Keratinocyte (primary cell): ENCODE measurements at regions not wholly inside any gene's neighbourhood (a gene's known extent, or its start where the extent isn't known, plus 50 kb on each side); places are given as distances from the start of the nearest gene placed in this dataset.

Experiments used
- DNase-seq: peaks from one replicate; pipeline ENCODE4 v3.0.0-alpha.2; 2011; ENCODE audit warnings: low read depth, missing footprints, low spot score
- FAIRE-seq: peaks from 2 replicates; lab custom pipeline; 2011; peaks lifted over from hg19 to GRCh38; lab: Jason Lieb, UNC
- H2AFZ ChIP-seq: 2 replicates; pipeline ENCODE4 v1.6.0; 2012; ENCODE audit warnings: low read length, control low read depth, inconsistent platforms; ENCODE audit not compliant: control insufficient read depth
- H3K27ac ChIP-seq: 2 replicates; pipeline ENCODE4 v1.5.1; 2011; ENCODE audit warnings: low read length; ENCODE audit not compliant: control insufficient read depth, insufficient read depth
- H3K27me3 ChIP-seq: 3 replicates; pipeline ENCODE4 v1.6.0; 2011; ENCODE audit warnings: low read length; ENCODE audit not compliant: control insufficient read depth, insufficient read depth; ENCODE audit errors: extremely low read depth
- H3K36me3 ChIP-seq, 2 experiments: 2 replicates in 1 of 2; 3 replicates in 1 of 2; pipeline ENCODE4 v1.5.1; 2011; ENCODE audit warnings: low read length in 2 of 2, mild to moderate bottlenecking in 1 of 2; ENCODE audit not compliant: control insufficient read depth in 2 of 2, insufficient read depth in 2 of 2; ENCODE audit errors: extremely low read depth in 1 of 2
- H3K4me1 ChIP-seq: 3 replicates; pipeline ENCODE4 v1.5.1; 2011; ENCODE audit warnings: low read length; ENCODE audit not compliant: control insufficient read depth, insufficient read depth; ENCODE audit errors: extremely low read depth
- H3K4me2 ChIP-seq: 3 replicates; pipeline ENCODE4 v1.6.0; 2011; ENCODE audit warnings: low read depth, low read length; ENCODE audit not compliant: control insufficient read depth, insufficient read depth; ENCODE audit errors: extremely low read depth
- H3K4me3 ChIP-seq, 3 experiments: fragments of 200-600 bp in 1 of 3; sonication (generic) in 1 of 3; 2 replicates in 2 of 3; 3 replicates in 1 of 3; pipeline ENCODE4 v1.5.1; 2011 to 2016; ENCODE audit warnings: low read length in 3 of 3, mild to moderate bottlenecking in 3 of 3, control low read depth in 2 of 3, inconsistent platforms in 1 of 3, low read depth in 1 of 3, mixed read lengths in 1 of 3, mixed run types in 1 of 3, moderate library complexity in 1 of 3; ENCODE audit not compliant: control insufficient read depth in 2 of 3, insufficient read depth in 2 of 3; ENCODE audit errors: extremely low read depth in 1 of 3
- H3K79me2 ChIP-seq: 2 replicates; pipeline ENCODE4 v1.6.0; 2012; ENCODE audit warnings: low read length; ENCODE audit not compliant: control insufficient read depth, insufficient read depth
- H3K9ac ChIP-seq: 3 replicates; pipeline ENCODE4 v1.6.0; 2011; ENCODE audit warnings: low read length; ENCODE audit not compliant: control insufficient read depth, insufficient read depth; ENCODE audit errors: extremely low read depth
- H3K9me1 ChIP-seq: 3 replicates; pipeline ENCODE4 v1.6.0; 2011; ENCODE audit warnings: low read length; ENCODE audit not compliant: control insufficient read depth, insufficient read depth; ENCODE audit errors: extremely low read depth
- H3K9me3 ChIP-seq: 2 replicates; pipeline ENCODE4 v1.5.1; 2012; ENCODE audit warnings: low read depth, low read length; ENCODE audit not compliant: control insufficient read depth
- H4K20me1 ChIP-seq: 3 replicates; pipeline ENCODE4 v1.6.0; 2011; ENCODE audit warnings: low read length; ENCODE audit not compliant: control insufficient read depth, insufficient read depth; ENCODE audit errors: extremely low read depth
- EZH2 ChIP-seq: IDR thresholded peaks from one replicate; pipeline ENCODE4 v1.6.1; 2012; ENCODE audit warnings: inconsistent platforms, mild to moderate bottlenecking, low read length, moderate library complexity
- dilution Hi-C: fragments of 300-500 bp; cut with MboI; formaldehyde crosslinking; loops from one replicate; pipeline ENCODE4 v1.7.0; 2020; ENCODE audit warnings: low sequenced_read_pairs; ENCODE audit not compliant: extremely low pct_ligation_motif_present
- TF ChIP-seq, protein P1 (sequence below), 3 experiments: IDR thresholded peaks in 1 of 3; conservative IDR thresholded peaks in 1 of 3; optimal IDR thresholded peaks in 1 of 3; 2 replicates in 2 of 3; 3 replicates in 1 of 3; pipeline versions ENCODE3 to v1.5.1; 2011; ENCODE audit warnings: low read length in 3 of 3, mild to moderate bottlenecking in 3 of 3, moderate library complexity in 2 of 3, control low read depth in 1 of 3, inconsistent platforms in 1 of 3; ENCODE audit not compliant: insufficient read depth in 2 of 3; ENCODE audit errors: extremely low read depth in 1 of 3

- no peak overlapping the region for H3K4me2 ChIP-seq
- no peak overlapping the region for H3K9ac ChIP-seq
- no peak overlapping the region for H3K4me3 ChIP-seq
- H3K9me3 ChIP-seq = no peaks in the 10 kb centered on the region
- no peaks in the 10 kb centered on the region for H3K36me3 ChIP-seq
- DNase-seq (no peak), FAIRE-seq (no peak)
- no peaks in the 10 kb centered on the region for H3K9me1 ChIP-seq
- no peaks in the 10 kb centered on the region for H3K27me3 ChIP-seq
- dilution Hi-C loops = no loop called here
- no peak overlapping the region for H3K27ac ChIP-seq
- H4K20me1 ChIP-seq = no peaks in the 10 kb centered on the region
- TF ChIP-seq, protein P1, sequence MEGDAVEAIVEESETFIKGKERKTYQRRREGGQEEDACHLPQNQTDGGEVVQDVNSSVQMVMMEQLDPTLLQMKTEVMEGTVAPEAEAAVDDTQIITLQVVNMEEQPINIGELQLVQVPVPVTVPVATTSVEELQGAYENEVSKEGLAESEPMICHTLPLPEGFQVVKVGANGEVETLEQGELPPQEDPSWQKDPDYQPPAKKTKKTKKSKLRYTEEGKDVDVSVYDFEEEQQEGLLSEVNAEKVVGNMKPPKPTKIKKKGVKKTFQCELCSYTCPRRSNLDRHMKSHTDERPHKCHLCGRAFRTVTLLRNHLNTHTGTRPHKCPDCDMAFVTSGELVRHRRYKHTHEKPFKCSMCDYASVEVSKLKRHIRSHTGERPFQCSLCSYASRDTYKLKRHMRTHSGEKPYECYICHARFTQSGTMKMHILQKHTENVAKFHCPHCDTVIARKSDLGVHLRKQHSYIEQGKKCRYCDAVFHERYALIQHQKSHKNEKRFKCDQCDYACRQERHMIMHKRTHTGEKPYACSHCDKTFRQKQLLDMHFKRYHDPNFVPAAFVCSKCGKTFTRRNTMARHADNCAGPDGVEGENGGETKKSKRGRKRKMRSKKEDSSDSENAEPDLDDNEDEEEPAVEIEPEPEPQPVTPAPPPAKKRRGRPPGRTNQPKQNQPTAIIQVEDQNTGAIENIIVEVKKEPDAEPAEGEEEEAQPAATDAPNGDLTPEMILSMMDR (optimal IDR thresholded peaks at IDR 0.05 in 1 of 3, IDR thresholded peaks at IDR 0.05 in 1 of 3, conservative IDR thresholded peaks at IDR 0.05 in 1 of 3; ENCODE audit: extremely low read depth in 1 of 3, insufficient read depth in 2 of 3, low read length in 3 of 3) = no peak
- H2AFZ ChIP-seq = no peak overlapping the region
- H3K79me2 ChIP-seq = no peaks in the 10 kb centered on the region
- no peaks in the 10 kb centered on the region for H3K4me1 ChIP-seq
Observed at GRCh38 chr10:129021594-129022304, 445.3 kb upstream of the MGMT start.

DNA sequence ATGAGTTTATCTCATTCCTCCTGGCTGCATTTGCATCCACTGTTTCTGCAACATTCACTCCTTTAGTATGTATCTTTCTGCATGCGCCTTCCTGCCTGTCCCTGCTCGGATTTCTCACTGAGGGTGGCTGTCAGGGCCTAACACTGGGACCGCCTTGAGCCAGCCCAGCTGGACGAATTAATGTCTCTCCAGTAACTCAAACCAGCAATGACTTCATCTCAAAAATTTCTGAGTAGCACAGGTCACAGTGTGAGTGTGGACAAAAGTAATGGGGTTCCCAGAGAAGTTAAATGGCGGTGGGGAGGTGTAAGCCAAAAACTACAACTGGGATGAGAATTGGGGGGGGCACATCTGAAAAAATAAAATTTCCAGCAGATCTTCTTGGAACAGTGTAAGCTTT is 444.0 kb upstream of the MGMT start:
- TF ChIP-seq, protein P1 (optimal IDR thresholded peaks at IDR 0.05 in 1 of 3, IDR thresholded peaks at IDR 0.05 in 1 of 3, conservative IDR thresholded peaks at IDR 0.05 in 1 of 3; ENCODE audit: extremely low read depth in 1 of 3, insufficient read depth in 2 of 3, low read length in 3 of 3) = no peak
- TF ChIP-seq EZH2 = no peak
- no peaks in the 10 kb centered on the region for H3K79me2 ChIP-seq
- H3K9ac ChIP-seq = no peak overlapping the region
- no peak overlapping the region for H3K27ac ChIP-seq
- no peaks in the 10 kb centered on the region for H3K36me3 ChIP-seq
- no peaks in the 10 kb centered on the region for H4K20me1 ChIP-seq
- H3K27me3 ChIP-seq = no peaks in the 10 kb centered on the region
- no peaks in the 10 kb centered on the region for H3K4me1 ChIP-seq
- no peak overlapping the region for H3K4me3 ChIP-seq
- H2AFZ ChIP-seq = no peak overlapping the region
- no peak overlapping the region for H3K4me2 ChIP-seq
- H3K9me3 ChIP-seq = no peaks in the 10 kb centered on the region
- dilution Hi-C loops = no loop called here
- FAIRE-seq (no peak), DNase-seq (no peak)
- H3K9me1 ChIP-seq = no peaks in the 10 kb centered on the region
